A673 (cell line): ENCODE measurements at regions not wholly inside any gene's neighbourhood (a gene's known extent, or its start where the extent isn't known, plus 50 kb on each side); places are given as distances from the start of the nearest gene placed in this dataset.

Source experiments
- EZH2 ChIP-seq: fragments of 200-600 bp; sonication (generic); IDR thresholded peaks from 2 replicates; pipeline ENCODE4 v1.6.1; 2017; ENCODE audit warnings: borderline replicate concordance, low read depth, mild to moderate bottlenecking, mixed read lengths, antibody characterized with exemption, low read length; ENCODE audit not compliant: poor library complexity, severe bottlenecking
- TF ChIP-seq, protein P1 (sequence below): fragments of 300-800, 200-600 bp; sonication (generic); conservative IDR thresholded peaks from 2 replicates; pipeline ENCODE4 v1.5.1; 2017; ENCODE audit warnings: low read depth, mild to moderate bottlenecking, antibody characterized with exemption, low read length, moderate library complexity, mixed read lengths

DNA sequence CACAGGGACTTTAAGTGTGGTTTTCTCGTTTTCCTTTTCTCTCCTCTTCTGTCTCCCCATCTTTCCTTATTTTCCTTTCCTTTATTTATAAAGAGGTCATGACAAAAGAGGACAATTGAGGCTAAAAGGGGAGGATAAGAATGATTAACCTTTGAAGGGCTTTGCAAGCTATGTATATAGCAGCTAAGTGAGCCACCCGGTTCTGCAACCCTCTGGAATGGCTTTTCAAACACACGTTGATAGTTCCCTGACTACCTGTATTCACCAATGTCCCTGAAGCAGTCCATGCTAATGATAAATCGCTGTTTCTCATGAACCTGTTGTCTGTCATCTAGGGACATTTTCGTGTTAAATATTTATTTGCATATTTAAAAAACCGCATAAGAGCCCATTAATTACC lies 124.4 kb upstream of the RALGAPA2 start:
- TF ChIP-seq, protein P1, sequence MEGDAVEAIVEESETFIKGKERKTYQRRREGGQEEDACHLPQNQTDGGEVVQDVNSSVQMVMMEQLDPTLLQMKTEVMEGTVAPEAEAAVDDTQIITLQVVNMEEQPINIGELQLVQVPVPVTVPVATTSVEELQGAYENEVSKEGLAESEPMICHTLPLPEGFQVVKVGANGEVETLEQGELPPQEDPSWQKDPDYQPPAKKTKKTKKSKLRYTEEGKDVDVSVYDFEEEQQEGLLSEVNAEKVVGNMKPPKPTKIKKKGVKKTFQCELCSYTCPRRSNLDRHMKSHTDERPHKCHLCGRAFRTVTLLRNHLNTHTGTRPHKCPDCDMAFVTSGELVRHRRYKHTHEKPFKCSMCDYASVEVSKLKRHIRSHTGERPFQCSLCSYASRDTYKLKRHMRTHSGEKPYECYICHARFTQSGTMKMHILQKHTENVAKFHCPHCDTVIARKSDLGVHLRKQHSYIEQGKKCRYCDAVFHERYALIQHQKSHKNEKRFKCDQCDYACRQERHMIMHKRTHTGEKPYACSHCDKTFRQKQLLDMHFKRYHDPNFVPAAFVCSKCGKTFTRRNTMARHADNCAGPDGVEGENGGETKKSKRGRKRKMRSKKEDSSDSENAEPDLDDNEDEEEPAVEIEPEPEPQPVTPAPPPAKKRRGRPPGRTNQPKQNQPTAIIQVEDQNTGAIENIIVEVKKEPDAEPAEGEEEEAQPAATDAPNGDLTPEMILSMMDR, result no peak
- no peak for TF ChIP-seq EZH2
